IMR-90 (cell line): ENCODE measurements at regions not wholly inside any gene's neighbourhood (a gene's known extent, or its start where the extent isn't known, plus 50 kb on each side); places are given as distances from the start of the nearest gene placed in this dataset.

Experiments
- ATAC-seq: fragments of 200-7000 bp; cut with Tn5 transposase; 2 replicates; pipeline ENCODE4 v1.9.1; 2020; ENCODE audit warnings: low read depth, mild to moderate bottlenecking, moderate library complexity
- BruUV-seq: library from RNA; stranded (reverse); fragments of 400-500 nt; replicated peaks from 2 replicates; lab custom pipeline; 2021; lab: Mats Ljungman, UMichigan
- CTCF ChIA-PET: fragments of 300-600 bp; formaldehyde crosslinking; extraction: SDS; loops from one replicate; lab custom pipeline; 2021; ENCODE audit warnings: antibody characterized with exemption; lab: Yijun Ruan, JAX
- POLR2A ChIA-PET: fragments of 300-600 bp; sonication (Branson Sonifier 250); formaldehyde crosslinking; loops from one replicate; lab custom pipeline; 2022; ENCODE audit warnings: antibody characterized with exemption; ENCODE audit not compliant: unreplicated experiment; lab: Charles Lee
- DNase-seq: peaks from one replicate; pipeline ENCODE4 v3.0.0; 2013
- H2AFZ ChIP-seq: replicated peaks from 2 replicates; pipeline ENCODE3; 2013; ENCODE audit warnings: low read length, mild to moderate bottlenecking; ENCODE audit not compliant: poor library complexity
- H2AK5ac ChIP-seq: 2 replicates; pipeline ENCODE4 v1.6.1; 2013; ENCODE audit warnings: low read depth, low read length, inconsistent platforms
- H2AK9ac ChIP-seq: replicated peaks from 2 replicates; pipeline ENCODE3; 2013; ENCODE audit warnings: mild to moderate bottlenecking, low read depth, low read length, moderate library complexity; ENCODE audit not compliant: poor library complexity
- H2BK120ac ChIP-seq: 2 replicates; pipeline ENCODE4 v1.6.1; 2013; ENCODE audit warnings: low read depth, low read length, inconsistent platforms
- H2BK15ac ChIP-seq: 3 replicates; pipeline ENCODE4 v1.6.1; 2013; ENCODE audit warnings: low read depth, low read length, inconsistent platforms
- H2BK20ac ChIP-seq: 2 replicates; pipeline ENCODE4 v1.6.1; 2013; ENCODE audit warnings: low read depth, mild to moderate bottlenecking, inconsistent platforms, low read length, moderate library complexity
- H2BK5ac ChIP-seq: 2 replicates; pipeline ENCODE4 v1.6.1; 2013; ENCODE audit warnings: mild to moderate bottlenecking, low read depth, low read length, inconsistent platforms; ENCODE audit not compliant: poor library complexity, severe bottlenecking
- H3K14ac ChIP-seq: replicated peaks from 2 replicates; pipeline ENCODE4 v1.6.1; 2013; ENCODE audit warnings: low read depth, low read length, inconsistent platforms
- H3K18ac ChIP-seq: 2 replicates; pipeline ENCODE4 v1.6.1; 2013; ENCODE audit warnings: low read depth, low read length, control low read depth
- H3K23ac ChIP-seq: 2 replicates; pipeline ENCODE4 v1.6.1; 2013; ENCODE audit warnings: low read depth, low read length, inconsistent platforms
- H3K27ac ChIP-seq: 2 replicates; pipeline ENCODE4 v1.5.1; 2013; ENCODE audit warnings: mild to moderate bottlenecking, control low read depth, low read length; ENCODE audit not compliant: insufficient read depth
- H3K27me3 ChIP-seq: 2 replicates; pipeline ENCODE4 v1.6.1; 2013; ENCODE audit warnings: low read length; ENCODE audit not compliant: control insufficient read depth, insufficient read depth
- H3K36me3 ChIP-seq: 2 replicates; pipeline ENCODE4 v1.6.1; 2013; ENCODE audit warnings: low read length, mixed read lengths; ENCODE audit not compliant: control insufficient read depth, insufficient read depth
- H3K4ac ChIP-seq: 2 replicates; pipeline ENCODE4 v1.6.1; 2013; ENCODE audit warnings: low read depth, low read length, inconsistent platforms
- H3K4me1 ChIP-seq: 2 replicates; pipeline ENCODE4 v1.6.1; 2013; ENCODE audit warnings: low read length, mixed read lengths; ENCODE audit not compliant: control insufficient read depth, insufficient read depth
- H3K4me2 ChIP-seq: 2 replicates; pipeline ENCODE4 v1.6.1; 2013; ENCODE audit warnings: low read depth, mild to moderate bottlenecking, control low read depth, low read length, moderate library complexity
- H3K4me3 ChIP-seq: 2 replicates; pipeline ENCODE4 v1.5.1; 2013; ENCODE audit warnings: low read depth, mild to moderate bottlenecking, control low read depth, low read length, moderate library complexity; ENCODE audit not compliant: insufficient read depth
- H3K56ac ChIP-seq: 2 replicates; pipeline ENCODE4 v1.6.1; 2013; ENCODE audit warnings: low read length, inconsistent platforms; ENCODE audit not compliant: insufficient read depth; ENCODE audit errors: extremely low read depth
- H3K79me1 ChIP-seq, 2 experiments: 2 replicates each; pipeline ENCODE4 v1.6.1; 2013; ENCODE audit warnings: low read length in 2 of 2, inconsistent platforms in 1 of 2, low read depth in 1 of 2
- H3K9ac ChIP-seq: 2 replicates; pipeline ENCODE4 v1.6.1; 2013; ENCODE audit warnings: low read depth, low read length, control low read depth
- H3K9me1 ChIP-seq: 2 replicates; pipeline ENCODE4 v1.6.1; 2013; ENCODE audit warnings: low read length, inconsistent platforms; ENCODE audit not compliant: insufficient read depth
- H3K9me3 ChIP-seq: 2 replicates; pipeline ENCODE4 v1.6.1; 2013; ENCODE audit warnings: low read length; ENCODE audit not compliant: control insufficient read depth, insufficient read depth
- H4K20me1 ChIP-seq: 2 replicates; pipeline ENCODE4 v1.6.1; 2013; ENCODE audit warnings: low read length, inconsistent platforms; ENCODE audit not compliant: insufficient read depth
- H4K5ac ChIP-seq: 2 replicates; pipeline ENCODE4 v1.6.1; 2013; ENCODE audit warnings: mild to moderate bottlenecking, low read depth, low read length, control low read depth
- H4K8ac ChIP-seq, 2 experiments: 2 replicates each; pipeline ENCODE4 v1.6.1; 2013; ENCODE audit warnings: low read depth in 2 of 2, low read length in 2 of 2, control low read depth in 1 of 2, inconsistent platforms in 1 of 2
- H4K91ac ChIP-seq: 2 replicates; pipeline ENCODE4 v1.6.1; 2013; ENCODE audit warnings: low read depth, low read length, inconsistent platforms; ENCODE audit not compliant: insufficient read depth
- BHLHE40 ChIP-seq: fragments of 150-350 bp; IDR thresholded peaks from 2 replicates; pipeline ENCODE4 v1.6.1; 2016; ENCODE audit warnings: mild to moderate bottlenecking, low read depth, low read length
- CEBPB ChIP-seq: IDR thresholded peaks from 2 replicates; pipeline ENCODE4 v1.6.1; 2012; ENCODE audit warnings: low read depth, low read length, improper control_type of control experiment
- CHD1 ChIP-seq: IDR thresholded peaks from 2 replicates; pipeline ENCODE4 v1.6.1; 2012; ENCODE audit warnings: low read depth, low read length, improper control_type of control experiment
- ELK1 ChIP-seq: fragments of 150-350 bp; IDR thresholded peaks from 2 replicates; pipeline ENCODE4 v1.6.1; 2016; ENCODE audit warnings: low read depth, mild to moderate bottlenecking, low read length, moderate library complexity, borderline replicate concordance
- FOS ChIP-seq: fragments of 150-350 bp; IDR thresholded peaks from 2 replicates; pipeline ENCODE4 v1.6.1; 2016; ENCODE audit warnings: low read depth, low read length
- MAFK ChIP-seq: IDR thresholded peaks from 2 replicates; pipeline ENCODE4 v1.6.1; 2012; ENCODE audit warnings: low read depth, low read length, improper control_type of control experiment
- MAZ ChIP-seq: IDR thresholded peaks from 2 replicates; pipeline ENCODE4 v1.6.1; 2012; ENCODE audit warnings: low read depth, mild to moderate bottlenecking, low read length, improper control_type of control experiment, moderate library complexity, borderline replicate concordance
- MXI1 ChIP-seq: IDR thresholded peaks from 2 replicates; pipeline ENCODE4 v1.6.1; 2012; ENCODE audit warnings: low read depth, mild to moderate bottlenecking, low read length, moderate library complexity, borderline replicate concordance
- NFE2L2 ChIP-seq: fragments of 150-350 bp; IDR thresholded peaks from 2 replicates; pipeline ENCODE4 v1.6.1; 2016; ENCODE audit warnings: low read depth, mild to moderate bottlenecking, low read length
- POLR2A ChIP-seq: IDR thresholded peaks from 2 replicates; pipeline ENCODE4 v1.6.1; 2012; ENCODE audit warnings: mild to moderate bottlenecking, low read depth, low read length
- RAD21 ChIP-seq: IDR thresholded peaks from 2 replicates; pipeline ENCODE4 v1.6.1; 2012; ENCODE audit warnings: low read length, improper control_type of control experiment
- RCOR1 ChIP-seq: IDR thresholded peaks from 2 replicates; pipeline ENCODE4 v1.6.1; 2012; ENCODE audit warnings: mild to moderate bottlenecking, low read length, improper control_type of control experiment; ENCODE audit not compliant: insufficient replicate concordance
- RFX5 ChIP-seq: IDR thresholded peaks from 2 replicates; pipeline ENCODE4 v1.8.0; 2012; ENCODE audit warnings: low read depth, mild to moderate bottlenecking, low read length, moderate library complexity
- SMC3 ChIP-seq: fragments of 150-350 bp; IDR thresholded peaks from 2 replicates; pipeline ENCODE4 v1.6.1; 2016; ENCODE audit warnings: low read depth, mild to moderate bottlenecking, antibody characterized with exemption, low read length, moderate library complexity
- USF2 ChIP-seq: fragments of 150-350 bp; IDR thresholded peaks from 2 replicates; pipeline ENCODE4 v1.6.1; 2017; ENCODE audit warnings: mild to moderate bottlenecking, antibody characterized with exemption, low read length, low read depth
- WGBS, 2 experiments: methylation state at CpG; one replicate each; pipeline versions ENCODE4 v1.1.5 to v1.1.7; 2013; ENCODE audit warnings: missing lambda C conversion rate in 2 of 2; ENCODE audit not compliant: insufficient read length in 1 of 2; ENCODE audit errors: extremely low coverage in 2 of 2; 5-methylcytosine and 5-hydroxymethylcytosine counted together
- dilution Hi-C: fragments of 300-500 bp; cut with HindIII; formaldehyde crosslinking; loops from one replicate; pipeline ENCODE4 v1.14.3; 2018; ENCODE audit warnings: low sequenced_read_pairs; ENCODE audit not compliant: unreplicated experiment
- in situ Hi-C: fragments of 300-500 bp; cut with MboI; formaldehyde crosslinking; loops from 3 replicates; pipeline ENCODE4 v1.14.3; 2019; ENCODE audit warnings: low sequenced_read_pairs, inconsistent platforms, mixed read lengths
- intact Hi-C: fragments of 100-400 bp; cut with micrococcal nuclease; formaldehyde crosslinking; loops from 2 replicates; pipeline ENCODE4 v1.10.0; 2022
- TF ChIP-seq, protein P1 (sequence below): conservative IDR thresholded peaks from 2 replicates; pipeline ENCODE4 v1.5.1; 2012; ENCODE audit warnings: mild to moderate bottlenecking, low read depth, low read length, improper control_type of control experiment

GRCh38 chr6:101001012-101001411 lies 119.9 kb upstream of the ASCC3 start:
- dilution Hi-C loops (no loop called here), in situ Hi-C loops (no loop called here), intact Hi-C loops (no loop called here)
- no CpG with 5 or more reads among the region's 1 CpG for WGBS, 2 experiments
- Histone ChIP-seq H2BK5ac (no peak overlapping the region), H3K4me3 (no peak overlapping the region), H4K91ac (no peak overlapping the region), H3K4me2 (no peak overlapping the region), H3K4ac (no peak overlapping the region), H3K23ac (no peak overlapping the region), H2AK9ac (no peak overlapping the region), H4K20me1 (no peaks in the 10 kb centered on the region), H2AK5ac (no peak overlapping the region), H3K18ac (no peak overlapping the region), H4K5ac (no peak overlapping the region), H4K8ac (no peak overlapping the region), H3K27ac (no peak overlapping the region), H3K9me1 (no peaks in the 10 kb centered on the region), H2AFZ (no peak overlapping the region), H3K27me3 (no peaks in the 10 kb centered on the region), H2BK120ac (no peak overlapping the region), H3K9ac (no peak overlapping the region), H3K79me1 (no peaks in the 10 kb centered on the region), H2BK20ac (no peak overlapping the region), H2BK15ac (no peak overlapping the region), H3K9me3 (peaks cover 6% of the 10 kb centered on the region), H3K56ac (no peak overlapping the region), H3K14ac (no peak overlapping the region), H3K36me3 (no peaks in the 10 kb centered on the region), H3K4me1 (no peaks in the 10 kb centered on the region)
- TF ChIP-seq ELK1 (no peak), RAD21 (no peak), CHD1 (no peak), FOS (no peak), MAFK (no peak), CEBPB (no peak), USF2 (no peak), BHLHE40 (no peak), NFE2L2 (no peak), POLR2A (no peak), MXI1 (no peak), SMC3 (no peak), RFX5 (no peak), RCOR1 (no peak), MAZ (no peak)
- TF ChIP-seq, protein P1, sequence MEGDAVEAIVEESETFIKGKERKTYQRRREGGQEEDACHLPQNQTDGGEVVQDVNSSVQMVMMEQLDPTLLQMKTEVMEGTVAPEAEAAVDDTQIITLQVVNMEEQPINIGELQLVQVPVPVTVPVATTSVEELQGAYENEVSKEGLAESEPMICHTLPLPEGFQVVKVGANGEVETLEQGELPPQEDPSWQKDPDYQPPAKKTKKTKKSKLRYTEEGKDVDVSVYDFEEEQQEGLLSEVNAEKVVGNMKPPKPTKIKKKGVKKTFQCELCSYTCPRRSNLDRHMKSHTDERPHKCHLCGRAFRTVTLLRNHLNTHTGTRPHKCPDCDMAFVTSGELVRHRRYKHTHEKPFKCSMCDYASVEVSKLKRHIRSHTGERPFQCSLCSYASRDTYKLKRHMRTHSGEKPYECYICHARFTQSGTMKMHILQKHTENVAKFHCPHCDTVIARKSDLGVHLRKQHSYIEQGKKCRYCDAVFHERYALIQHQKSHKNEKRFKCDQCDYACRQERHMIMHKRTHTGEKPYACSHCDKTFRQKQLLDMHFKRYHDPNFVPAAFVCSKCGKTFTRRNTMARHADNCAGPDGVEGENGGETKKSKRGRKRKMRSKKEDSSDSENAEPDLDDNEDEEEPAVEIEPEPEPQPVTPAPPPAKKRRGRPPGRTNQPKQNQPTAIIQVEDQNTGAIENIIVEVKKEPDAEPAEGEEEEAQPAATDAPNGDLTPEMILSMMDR, result no peak
- no peak for ATAC-seq
- ChIA-PET POLR2A (no interaction called here), CTCF (interaction anchor here (0.8 kb wide), 1 partner anchor 36 kb away, joined by 3 read pairs; no protein-coding TSS in a partner anchor)
- DNase-seq, result no peak
- no TSS peak for BruUV-seq
